D721Med (cell line): ENCODE measurements at regions not wholly inside any gene's neighbourhood (a gene's known extent, or its start where the extent isn't known, plus 50 kb on each side); places are given as distances from the start of the nearest gene placed in this dataset.

Source experiments
- DNase-seq: peaks from one replicate; pipeline ENCODE4 v3.0.0; 2011; ENCODE audit warnings: low spot score; ENCODE audit not compliant: insufficient read length
- FAIRE-seq: peaks from 2 replicates; lab custom pipeline; 2011; peaks lifted over from hg19 to GRCh38; lab: Jason Lieb, UNC
- CTCF ChIP-seq: IDR thresholded peaks from 2 replicates; pipeline ENCODE4 v1.5.1; 2012; ENCODE audit warnings: mild to moderate bottlenecking, control low read depth; ENCODE audit not compliant: insufficient read depth; ENCODE audit errors: missing control alignments

- DNase-seq (no peak), FAIRE-seq (no peak)
- no peak for TF ChIP-seq CTCF
Observed at GRCh38 chr6:53408826-53409225, 60.1 kb upstream of the ELOVL5 start.

- no peak for FAIRE-seq
- no peak for DNase-seq
- TF ChIP-seq CTCF, result no peak
Observed at GRCh38 chr6:53399027-53399344, 50.2 kb upstream of the ELOVL5 start.

GRCh38 chr6:53398247-53399026 lies 49.7 kb upstream of the ELOVL5 start:
- no peak for DNase-seq
- FAIRE-seq, result no peak
- no peak for TF ChIP-seq CTCF
